ENCODE measurements at regions not wholly inside any gene's neighbourhood (a gene's known extent, or its start where the extent isn't known, plus 50 kb on each side); places are given as distances from the start of the nearest gene placed in this dataset.

DNA sequence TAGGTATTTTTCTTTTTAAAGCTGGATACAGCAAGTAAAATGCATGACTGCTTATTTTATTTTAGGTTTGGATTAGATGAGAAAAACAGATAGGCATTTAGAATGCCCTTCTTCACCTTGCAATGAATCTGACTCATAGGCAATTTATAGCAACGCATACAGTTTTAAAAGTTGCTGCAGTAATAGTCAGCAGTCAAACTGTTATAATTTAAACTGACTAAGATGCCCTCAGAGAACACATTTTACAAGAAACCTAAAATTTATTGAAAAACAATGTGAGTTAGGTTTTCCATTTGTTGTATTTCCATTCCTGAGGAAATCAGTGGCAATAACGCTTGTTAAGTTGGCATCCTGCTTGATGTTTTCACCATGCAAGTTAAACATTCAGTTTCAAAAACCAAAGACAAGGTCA lies 1128.2 kb upstream of the PCDH9 start:
- TF ChIP-seq, protein P1, sequence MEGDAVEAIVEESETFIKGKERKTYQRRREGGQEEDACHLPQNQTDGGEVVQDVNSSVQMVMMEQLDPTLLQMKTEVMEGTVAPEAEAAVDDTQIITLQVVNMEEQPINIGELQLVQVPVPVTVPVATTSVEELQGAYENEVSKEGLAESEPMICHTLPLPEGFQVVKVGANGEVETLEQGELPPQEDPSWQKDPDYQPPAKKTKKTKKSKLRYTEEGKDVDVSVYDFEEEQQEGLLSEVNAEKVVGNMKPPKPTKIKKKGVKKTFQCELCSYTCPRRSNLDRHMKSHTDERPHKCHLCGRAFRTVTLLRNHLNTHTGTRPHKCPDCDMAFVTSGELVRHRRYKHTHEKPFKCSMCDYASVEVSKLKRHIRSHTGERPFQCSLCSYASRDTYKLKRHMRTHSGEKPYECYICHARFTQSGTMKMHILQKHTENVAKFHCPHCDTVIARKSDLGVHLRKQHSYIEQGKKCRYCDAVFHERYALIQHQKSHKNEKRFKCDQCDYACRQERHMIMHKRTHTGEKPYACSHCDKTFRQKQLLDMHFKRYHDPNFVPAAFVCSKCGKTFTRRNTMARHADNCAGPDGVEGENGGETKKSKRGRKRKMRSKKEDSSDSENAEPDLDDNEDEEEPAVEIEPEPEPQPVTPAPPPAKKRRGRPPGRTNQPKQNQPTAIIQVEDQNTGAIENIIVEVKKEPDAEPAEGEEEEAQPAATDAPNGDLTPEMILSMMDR (IDR thresholded peaks at IDR 0.05), result no peak
- TF ChIP-seq POLR2A (IDR thresholded peaks at IDR 0.05) (no peak), POLR2AphosphoS5 (IDR thresholded peaks at IDR 0.05) (no peak)

Data from transverse colon (tissue), 4 donors.